Activated CD8-positive, alpha-beta memory T cell treated with anti-CD3 and anti-CD28 coated beads for 36 hours (primary cell): ENCODE measurements at regions not wholly inside any gene's neighbourhood (a gene's known extent, or its start where the extent isn't known, plus 50 kb on each side); places are given as distances from the start of the nearest gene placed in this dataset.

Experiments used
- CTCF ChIA-PET: fragments of 350-600 bp; sonication (Branson Sonifier 250); formaldehyde crosslinking; loops from one replicate; lab custom pipeline; 2021; ENCODE audit warnings: antibody characterized with exemption; lab: Charles Lee
- POLR2A ChIA-PET: fragments of 350-600 bp; sonication (Branson Sonifier 250); formaldehyde crosslinking; loops from one replicate; lab custom pipeline; 2021; ENCODE audit warnings: antibody characterized with exemption; lab: Charles Lee

GRCh38 chr16:79415983-79416640, 184.4 kb downstream of the MAF start:
- ChIA-PET POLR2A (interaction anchor here (0.6 kb wide), 2 partner anchors 326 to 902 kb away, joined by 3 to 4 read pairs; no protein-coding TSS in a partner anchor), CTCF (interaction anchor here (0.7 to 1.0 kb wide), 2 partner anchors 24 to 34 kb away, joined by 3 read pairs; no protein-coding TSS in a partner anchor)

DNA sequence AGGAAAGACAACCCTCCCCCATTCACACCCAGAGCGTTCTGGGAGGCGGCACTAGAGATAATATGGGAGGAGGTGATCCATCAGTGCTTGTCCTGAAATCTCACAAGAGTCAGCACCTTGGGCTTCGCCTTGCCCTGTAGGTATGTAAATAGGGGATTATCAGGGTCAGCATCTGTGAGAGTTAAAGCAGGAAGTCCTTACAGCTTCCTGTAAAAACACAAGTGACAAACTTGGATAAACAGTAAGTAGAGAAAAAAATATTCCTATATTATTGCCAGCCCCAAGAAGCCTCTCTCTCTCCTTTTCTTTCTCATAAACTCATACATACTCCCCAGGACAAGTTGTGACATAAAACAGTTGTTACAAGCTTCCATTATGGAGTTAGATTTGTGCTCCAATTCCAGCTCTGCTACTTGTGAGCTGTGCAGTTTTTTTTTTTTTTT, 187.7 kb downstream of the MAF start:
- POLR2A ChIA-PET: no interaction called here
- CTCF ChIA-PET: interaction anchor here (0.6 kb wide), 1 partner anchor 577 kb away, joined by 3 read pairs; no protein-coding TSS in a partner anchor

- ChIA-PET CTCF (interaction anchor here (0.8 kb wide), 1 partner anchor 78 kb away, joined by 3 read pairs; no protein-coding TSS in a partner anchor), POLR2A (no interaction called here)
These were observed 188.7 kb downstream of the MAF start for GRCh38 chr16:79411805-79412204.

GRCh38 chr16:79411357-79411756, 189.2 kb downstream of the MAF start:
- CTCF ChIA-PET: interaction anchor here (0.8 kb wide), 1 partner anchor 78 kb away, joined by 3 read pairs; no protein-coding TSS in a partner anchor
- POLR2A ChIA-PET: no interaction called here

DNA sequence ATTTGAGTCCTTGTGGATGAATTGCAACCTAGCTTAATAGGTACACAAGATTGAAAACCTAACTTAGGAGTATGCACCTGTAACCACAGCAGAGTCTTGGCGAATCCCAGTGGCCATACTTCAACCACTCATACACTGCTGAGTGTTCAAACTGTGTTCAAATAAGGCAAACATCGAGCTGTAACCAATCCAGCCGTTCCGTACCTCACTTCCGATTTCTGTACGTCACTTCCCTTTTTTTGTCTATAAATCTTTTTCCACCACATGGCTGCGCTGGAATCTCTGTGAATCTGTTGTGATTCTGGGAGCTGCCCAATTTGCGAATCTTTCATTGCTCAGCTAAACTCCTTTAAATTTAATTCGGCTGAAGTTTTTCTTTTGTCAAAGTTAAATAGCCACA, 190.6 kb downstream of the MAF start:
- ChIA-PET CTCF (no interaction called here), POLR2A (no interaction called here)

DNA sequence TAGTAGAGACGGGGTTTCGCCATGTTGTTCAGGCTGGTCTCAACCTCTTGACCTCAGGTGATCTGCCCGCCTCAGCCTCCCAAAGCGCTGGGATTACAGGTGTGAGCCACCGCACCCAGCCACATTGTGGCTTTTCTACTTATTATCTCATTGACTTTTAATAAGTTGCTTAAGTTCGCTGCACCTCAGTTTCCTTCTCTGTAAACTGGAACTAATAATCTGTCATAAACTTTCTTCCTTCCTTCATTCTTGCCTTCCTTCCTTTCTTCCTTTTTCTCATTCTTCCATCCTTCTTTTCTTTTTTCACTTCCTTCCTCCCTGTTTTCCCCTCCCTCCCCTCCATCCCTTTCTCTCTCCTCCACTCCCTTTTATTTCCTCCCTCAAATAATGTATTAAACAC, 192.2 kb downstream of the MAF start:
- POLR2A ChIA-PET: interaction anchor here (0.6 kb wide), 1 partner anchor 98 kb away, joined by 3 read pairs; no protein-coding TSS in a partner anchor
- CTCF ChIA-PET: no interaction called here

- CTCF ChIA-PET: no interaction called here
These were observed 192.9 kb downstream of the MAF start for GRCh38 chr16:79407461-79408135.

GRCh38 chr16:79407005-79407404, 193.5 kb downstream of the MAF start:
- POLR2A ChIA-PET: no interaction called here
- CTCF ChIA-PET: no interaction called here

More at GRCh38 chr16:79407461-79408135, 192.9 kb downstream of the MAF start:
- POLR2A ChIA-PET: interaction anchor here (0.6 kb wide), 1 partner anchor 97 kb away, joined by 3 read pairs; no protein-coding TSS in a partner anchor

DNA sequence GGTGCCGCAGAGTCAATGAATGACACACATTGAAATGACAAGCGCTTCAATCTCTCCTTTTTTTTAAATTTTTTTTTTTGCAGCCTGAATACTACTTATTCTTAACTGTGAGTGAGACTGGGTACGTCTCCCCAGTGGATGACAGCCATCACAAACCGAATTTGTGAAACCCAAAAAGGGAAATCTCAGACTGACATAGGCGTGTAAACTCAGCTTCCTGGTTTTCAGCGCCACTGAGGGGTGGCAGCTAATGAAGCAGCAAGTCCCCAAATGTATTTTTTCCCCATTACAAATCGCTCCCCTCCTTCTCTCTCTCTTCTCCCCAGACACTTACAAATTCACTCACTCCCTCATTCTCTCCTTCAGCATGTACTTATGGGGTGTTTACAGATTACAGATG, 196.0 kb downstream of the MAF start:
- POLR2A ChIA-PET: no interaction called here
- CTCF ChIA-PET: no interaction called here

- ChIA-PET CTCF (no interaction called here), POLR2A (no interaction called here)
These were observed 197.0 kb downstream of the MAF start for GRCh38 chr16:79403534-79403933.

DNA sequence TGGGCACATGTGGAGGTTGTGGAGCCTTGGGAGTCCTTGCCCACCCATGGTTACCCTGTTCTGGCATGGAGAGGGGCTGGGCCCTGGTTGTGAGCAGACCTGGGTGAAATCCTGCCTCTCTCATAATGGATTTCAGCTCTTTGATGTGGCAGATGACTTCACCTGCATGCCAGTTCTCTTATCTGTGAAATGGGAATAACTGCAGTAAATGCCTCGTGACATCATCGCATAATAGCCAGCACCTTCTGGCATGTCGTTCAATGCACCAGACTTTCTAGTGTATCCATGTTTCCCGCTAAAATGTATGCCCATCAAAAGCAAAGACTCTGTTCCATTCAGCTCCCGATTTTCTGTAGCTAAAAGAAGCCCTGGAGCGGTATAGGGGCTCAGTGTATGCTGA, 197.6 kb downstream of the MAF start:
- CTCF ChIA-PET: no interaction called here
- POLR2A ChIA-PET: interaction anchor here (0.7 kb wide), 1 partner anchor 725 kb away, joined by 3 read pairs; no protein-coding TSS in a partner anchor

- POLR2A ChIA-PET: no interaction called here
- CTCF ChIA-PET: no interaction called here
These were observed 198.2 kb downstream of the MAF start for GRCh38 chr16:79402356-79402755.

DNA sequence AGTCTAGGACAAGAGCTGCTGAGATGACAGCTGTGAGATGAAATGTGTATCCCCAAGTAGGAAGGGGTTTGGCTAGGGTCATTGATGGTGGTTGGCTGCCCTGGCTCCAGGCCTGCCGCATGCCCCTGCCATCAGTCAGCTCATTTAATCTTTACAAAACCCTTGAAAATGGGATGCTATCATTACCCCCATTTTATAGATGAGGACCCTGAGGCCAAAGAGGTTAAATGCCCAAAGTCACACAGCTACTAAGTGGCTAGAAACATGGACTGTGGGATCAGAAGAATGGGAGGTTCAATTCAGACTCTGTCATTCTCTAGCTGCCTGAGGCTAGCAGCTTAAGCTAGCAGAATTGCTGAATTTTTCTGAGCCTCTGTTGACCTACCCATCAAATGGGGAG, 198.8 kb downstream of the MAF start:
- POLR2A ChIA-PET: no interaction called here
- CTCF ChIA-PET: no interaction called here

- CTCF ChIA-PET: no interaction called here
These were observed 199.4 kb downstream of the MAF start for GRCh38 chr16:79401157-79401556.

GRCh38 chr16:79400462-79401149, 199.9 kb downstream of the MAF start:
- POLR2A ChIA-PET: no interaction called here
- CTCF ChIA-PET: no interaction called here

More at GRCh38 chr16:79401157-79401556, 199.4 kb downstream of the MAF start:
- POLR2A ChIA-PET: no interaction called here

- CTCF ChIA-PET: no interaction called here
- POLR2A ChIA-PET: no interaction called here
These were observed 204.9 kb downstream of the MAF start for GRCh38 chr16:79395591-79395990.

DNA sequence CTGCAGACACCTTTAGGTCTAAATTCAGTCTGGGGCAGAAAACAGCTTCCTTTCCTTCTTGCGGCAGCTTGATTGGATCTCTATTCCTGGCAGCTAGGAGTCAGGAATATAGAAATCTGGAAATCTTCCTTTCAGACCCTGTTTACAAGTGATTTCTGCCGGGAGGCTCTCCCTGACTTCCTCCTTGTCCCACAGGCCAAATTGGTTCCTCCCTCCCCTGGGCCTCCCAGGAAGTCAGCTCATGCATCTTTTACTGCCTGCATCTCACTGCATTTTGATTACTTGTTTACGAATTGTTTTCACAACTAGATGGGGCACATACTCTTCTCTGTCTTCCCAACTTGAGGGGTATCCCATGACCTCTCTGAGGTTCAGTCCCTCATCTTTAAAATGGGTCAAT, 206.3 kb downstream of the MAF start:
- CTCF ChIA-PET: no interaction called here

GRCh38 chr16:79393564-79393963, 207.0 kb downstream of the MAF start:
- ChIA-PET CTCF (no interaction called here), POLR2A (no interaction called here)

More for the DNA sequence above, 206.3 kb downstream of the MAF start:
- POLR2A ChIA-PET: no interaction called here

GRCh38 chr16:79393127-79393526, 207.4 kb downstream of the MAF start:
- ChIA-PET POLR2A (no interaction called here), CTCF (interaction anchor here (1.0 kb wide), 1 partner anchor 23 kb away, joined by 3 read pairs; no protein-coding TSS in a partner anchor)

DNA sequence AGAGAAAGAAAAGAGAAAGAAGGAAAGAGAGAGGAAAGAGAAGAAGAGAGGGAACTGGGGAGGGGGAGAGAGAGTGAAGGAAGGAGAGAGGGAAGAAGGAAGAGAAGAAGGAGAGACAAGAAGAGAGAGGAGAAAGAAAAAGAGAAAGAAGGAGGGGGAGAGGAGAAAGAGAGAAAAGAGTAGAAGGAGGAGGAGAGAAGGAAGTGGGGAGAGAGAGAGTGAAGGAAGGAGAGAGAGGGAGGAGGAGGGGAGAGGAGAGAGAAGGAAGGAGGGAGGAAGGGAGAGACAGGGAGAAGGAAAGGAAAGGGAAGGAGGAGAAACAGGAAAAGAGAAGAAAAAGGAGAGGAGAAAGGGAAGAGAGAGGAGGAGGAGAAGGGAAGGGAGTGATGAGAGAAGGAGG, 208.5 kb downstream of the MAF start:
- POLR2A ChIA-PET: no interaction called here
- CTCF ChIA-PET: interaction anchor here (1.0 kb wide), 1 partner anchor 24 kb away, joined by 3 read pairs; no protein-coding TSS in a partner anchor
